ENCODE measurements at regions not wholly inside any gene's neighbourhood (a gene's known extent, or its start where the extent isn't known, plus 50 kb on each side); places are given as distances from the start of the nearest gene placed in this dataset.

DNA sequence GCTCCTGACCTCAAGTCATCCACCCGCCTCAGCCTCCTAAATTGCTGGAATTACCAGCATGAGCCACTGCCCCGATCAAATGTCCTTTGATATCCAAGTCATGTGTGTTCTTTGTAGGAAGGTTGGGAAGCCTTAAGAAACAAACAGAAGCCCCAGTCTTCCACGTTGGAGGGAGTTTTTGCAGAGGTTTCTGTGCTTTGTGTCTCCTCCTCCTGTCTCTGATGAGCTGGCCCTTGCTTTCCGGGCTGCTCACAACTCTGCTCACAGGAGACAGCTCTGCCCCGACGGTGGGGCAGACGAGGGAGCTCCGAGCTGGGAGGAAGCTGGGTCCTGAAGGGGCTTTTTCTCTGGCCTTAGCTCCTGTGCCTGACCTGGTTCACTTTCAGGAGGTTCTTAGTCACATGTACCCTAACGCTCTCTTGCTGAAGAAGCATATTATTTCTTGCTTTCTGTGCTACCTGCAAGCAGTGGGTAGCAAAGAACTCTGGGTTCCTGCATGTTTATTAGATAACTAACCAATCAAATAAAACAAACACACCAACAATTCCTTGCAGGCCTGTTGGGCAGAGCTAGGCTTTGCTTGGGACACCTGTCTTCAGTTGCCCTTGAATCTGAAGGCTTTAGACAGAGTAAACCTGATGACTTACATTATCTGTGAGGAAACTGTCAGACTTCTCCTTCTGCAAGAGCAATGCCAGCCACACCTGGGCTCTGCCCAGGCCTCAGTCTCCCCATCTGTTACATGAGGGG is 52.6 kb upstream of the SMAD6 start:
- H3K4me3 ChIP-seq (ENCODE audit: low read depth, low read length), result no peak overlapping the region
- in situ Hi-C loops (cut with HindIII; ENCODE audit: low sequenced_read_pairs), result no loop called here
- TF ChIP-seq, protein P1, sequence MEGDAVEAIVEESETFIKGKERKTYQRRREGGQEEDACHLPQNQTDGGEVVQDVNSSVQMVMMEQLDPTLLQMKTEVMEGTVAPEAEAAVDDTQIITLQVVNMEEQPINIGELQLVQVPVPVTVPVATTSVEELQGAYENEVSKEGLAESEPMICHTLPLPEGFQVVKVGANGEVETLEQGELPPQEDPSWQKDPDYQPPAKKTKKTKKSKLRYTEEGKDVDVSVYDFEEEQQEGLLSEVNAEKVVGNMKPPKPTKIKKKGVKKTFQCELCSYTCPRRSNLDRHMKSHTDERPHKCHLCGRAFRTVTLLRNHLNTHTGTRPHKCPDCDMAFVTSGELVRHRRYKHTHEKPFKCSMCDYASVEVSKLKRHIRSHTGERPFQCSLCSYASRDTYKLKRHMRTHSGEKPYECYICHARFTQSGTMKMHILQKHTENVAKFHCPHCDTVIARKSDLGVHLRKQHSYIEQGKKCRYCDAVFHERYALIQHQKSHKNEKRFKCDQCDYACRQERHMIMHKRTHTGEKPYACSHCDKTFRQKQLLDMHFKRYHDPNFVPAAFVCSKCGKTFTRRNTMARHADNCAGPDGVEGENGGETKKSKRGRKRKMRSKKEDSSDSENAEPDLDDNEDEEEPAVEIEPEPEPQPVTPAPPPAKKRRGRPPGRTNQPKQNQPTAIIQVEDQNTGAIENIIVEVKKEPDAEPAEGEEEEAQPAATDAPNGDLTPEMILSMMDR (IDR thresholded peaks at IDR 0.05; ENCODE audit: low read depth, low read length), result no peak
- DNase-seq (ENCODE audit: low read depth, low spot score), result no peak

DNA sequence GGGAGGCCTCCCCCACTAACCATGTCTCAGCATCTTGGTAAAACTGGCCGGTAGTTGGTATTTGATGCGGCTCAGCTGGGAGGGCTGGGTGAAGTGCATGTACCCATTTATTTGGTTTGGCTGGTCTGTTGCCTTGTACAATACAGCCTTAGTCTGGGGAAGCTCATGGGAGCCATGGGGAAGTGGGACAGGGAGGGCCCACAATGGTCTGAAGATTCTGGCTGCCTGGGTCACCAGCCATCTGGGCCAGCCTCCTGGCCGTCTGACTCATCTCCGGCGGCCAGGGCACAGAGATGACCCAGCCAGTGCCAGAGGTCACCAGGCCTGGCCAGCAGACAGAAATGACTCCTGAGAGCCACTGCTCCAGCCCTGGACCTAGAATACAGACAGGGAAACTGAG is 51.6 kb upstream of the SMAD6 start:
- DNase-seq (ENCODE audit: low read depth, low spot score), result no peak
- in situ Hi-C loops (cut with HindIII; ENCODE audit: low sequenced_read_pairs), result no loop called here
- TF ChIP-seq, protein P1 (IDR thresholded peaks at IDR 0.05; ENCODE audit: low read depth, low read length), result no peak
- no peak overlapping the region for H3K4me3 ChIP-seq (ENCODE audit: low read depth, low read length)

DNA sequence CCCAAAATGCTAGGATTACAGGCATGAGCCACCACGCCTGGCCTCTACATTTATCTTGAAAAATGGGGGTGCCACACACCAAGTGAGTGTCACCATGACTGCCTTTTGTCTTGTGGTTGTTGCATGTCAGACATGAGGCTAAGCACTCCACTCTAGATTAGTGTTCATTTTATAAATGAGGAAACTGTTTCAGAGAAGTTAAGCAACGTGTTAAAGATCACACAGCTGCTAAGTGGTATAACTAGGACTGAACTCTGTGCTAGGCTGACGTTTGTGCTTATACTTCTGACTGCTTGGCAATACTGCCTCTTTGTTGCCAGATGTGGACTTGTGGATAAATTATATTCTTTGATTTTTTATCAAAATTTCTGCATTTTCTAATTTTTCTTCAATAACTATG is 50.8 kb upstream of the SMAD6 start:
- DNase-seq (ENCODE audit: low read depth, low spot score), result no peak
- in situ Hi-C loops (cut with HindIII; ENCODE audit: low sequenced_read_pairs), result no loop called here
- TF ChIP-seq, protein P1 (IDR thresholded peaks at IDR 0.05; ENCODE audit: low read depth, low read length), result no peak
- H3K4me3 ChIP-seq (ENCODE audit: low read depth, low read length), result no peak overlapping the region

DNA sequence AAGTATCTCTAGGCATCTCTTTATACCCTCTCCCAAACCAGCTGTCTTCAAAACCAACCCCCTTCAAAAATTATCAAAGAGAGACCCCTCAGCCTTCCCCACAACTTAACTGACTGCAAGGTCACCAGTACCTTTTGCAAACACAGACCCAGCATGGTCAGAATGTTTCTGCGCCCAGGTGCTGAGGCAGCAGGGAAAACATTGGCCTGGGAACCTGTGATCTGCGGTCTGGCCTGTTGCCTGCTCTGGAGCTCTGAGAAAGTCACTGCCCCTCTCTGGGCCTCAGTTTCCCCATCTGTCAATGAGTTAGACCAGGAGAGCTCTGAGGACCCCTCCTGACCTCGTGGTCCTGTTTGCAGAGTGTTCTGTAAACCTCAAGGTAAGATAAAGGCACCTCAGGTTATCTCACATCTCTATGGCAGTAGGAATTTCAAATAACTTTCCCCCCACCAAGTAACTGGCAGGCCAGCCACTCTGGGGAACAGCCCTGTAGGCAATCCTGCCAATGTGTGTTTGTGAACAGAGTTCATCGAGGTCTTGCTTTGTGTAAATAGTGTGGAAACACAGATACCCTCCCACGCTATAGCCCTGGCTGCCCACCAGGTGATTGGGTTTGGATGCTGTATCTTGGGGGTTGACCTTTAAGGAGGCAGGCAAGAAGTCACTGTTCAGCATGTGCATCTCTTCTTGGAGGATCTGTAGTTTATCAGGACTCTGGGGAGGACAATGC is 50.0 kb upstream of the SMAD6 start:
- DNase-seq (ENCODE audit: low read depth, low spot score), result no peak
- TF ChIP-seq, protein P1 (IDR thresholded peaks at IDR 0.05; ENCODE audit: low read depth, low read length), result no peak

More for the DNA sequence above, 50.0 kb upstream of the SMAD6 start:
- H3K4me3 ChIP-seq (ENCODE audit: low read depth, low read length), result no peak overlapping the region
- in situ Hi-C loops (cut with HindIII; ENCODE audit: low sequenced_read_pairs), result no loop called here
